ENCODE measurements at regions not wholly inside any gene's neighbourhood (a gene's known extent, or its start where the extent isn't known, plus 50 kb on each side); places are given as distances from the start of the nearest gene placed in this dataset.

- H3K4me3 ChIP-seq (ENCODE audit: low read depth, low read length) = no peak overlapping the region
- TF ChIP-seq CTCF (IDR thresholded peaks at IDR 0.05; ENCODE audit: low read depth, low read length, missing control alignments) = no peak
- no peak for DNase-seq (ENCODE audit: low read depth)
Measured at GRCh38 chr1:82391712-82392111, 591.0 kb downstream of the ADGRL2 start.

- no peak for DNase-seq (ENCODE audit: low read depth)
- TF ChIP-seq CTCF (IDR thresholded peaks at IDR 0.05; ENCODE audit: low read depth, low read length, missing control alignments) = no peak
- H3K4me3 ChIP-seq (ENCODE audit: low read depth, low read length) = no peak overlapping the region
Measured at GRCh38 chr1:82390627-82391026, 589.9 kb downstream of the ADGRL2 start.

GRCh38 chr1:82388679-82389078 lies 587.9 kb downstream of the ADGRL2 start:
- no peak for DNase-seq (ENCODE audit: low read depth)
- no peak for TF ChIP-seq CTCF (IDR thresholded peaks at IDR 0.05; ENCODE audit: low read depth, low read length, missing control alignments)
- no peak overlapping the region for H3K4me3 ChIP-seq (ENCODE audit: low read depth, low read length)

GRCh38 chr1:82387012-82387366 lies 586.3 kb downstream of the ADGRL2 start:
- H3K4me3 ChIP-seq (ENCODE audit: low read depth, low read length) = no peak overlapping the region
- no peak for TF ChIP-seq CTCF (IDR thresholded peaks at IDR 0.05; ENCODE audit: low read depth, low read length, missing control alignments)
- DNase-seq (ENCODE audit: low read depth) = no peak

- no peak for DNase-seq (ENCODE audit: low read depth)
- no peak for TF ChIP-seq CTCF (IDR thresholded peaks at IDR 0.05; ENCODE audit: low read depth, low read length, missing control alignments)
- no peak overlapping the region for H3K4me3 ChIP-seq (ENCODE audit: low read depth, low read length)
Measured at GRCh38 chr1:82386365-82387011, 585.8 kb downstream of the ADGRL2 start.

DNA sequence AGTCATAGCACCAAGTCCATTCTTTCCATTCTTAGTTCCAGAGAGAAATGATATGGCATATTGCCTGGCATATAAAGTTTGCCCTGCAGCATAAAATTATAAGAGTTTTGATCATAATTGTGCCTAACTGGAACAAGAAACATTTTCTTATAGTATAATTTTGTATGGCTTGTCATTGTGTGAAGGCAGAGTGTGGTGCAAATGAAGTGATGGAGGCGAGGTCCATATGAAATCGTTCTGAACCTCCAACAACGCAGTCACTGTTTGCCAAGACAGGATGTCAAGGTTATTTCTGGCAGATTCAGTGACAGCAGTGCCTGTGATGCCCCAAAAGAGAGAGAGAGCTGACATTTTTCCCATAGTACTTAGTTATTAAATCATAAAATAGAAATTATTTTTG lies 584.0 kb downstream of the ADGRL2 start:
- TF ChIP-seq CTCF (IDR thresholded peaks at IDR 0.05; ENCODE audit: low read depth, low read length, missing control alignments) = no peak
- H3K4me3 ChIP-seq (ENCODE audit: low read depth, low read length) = no peak overlapping the region

DNA sequence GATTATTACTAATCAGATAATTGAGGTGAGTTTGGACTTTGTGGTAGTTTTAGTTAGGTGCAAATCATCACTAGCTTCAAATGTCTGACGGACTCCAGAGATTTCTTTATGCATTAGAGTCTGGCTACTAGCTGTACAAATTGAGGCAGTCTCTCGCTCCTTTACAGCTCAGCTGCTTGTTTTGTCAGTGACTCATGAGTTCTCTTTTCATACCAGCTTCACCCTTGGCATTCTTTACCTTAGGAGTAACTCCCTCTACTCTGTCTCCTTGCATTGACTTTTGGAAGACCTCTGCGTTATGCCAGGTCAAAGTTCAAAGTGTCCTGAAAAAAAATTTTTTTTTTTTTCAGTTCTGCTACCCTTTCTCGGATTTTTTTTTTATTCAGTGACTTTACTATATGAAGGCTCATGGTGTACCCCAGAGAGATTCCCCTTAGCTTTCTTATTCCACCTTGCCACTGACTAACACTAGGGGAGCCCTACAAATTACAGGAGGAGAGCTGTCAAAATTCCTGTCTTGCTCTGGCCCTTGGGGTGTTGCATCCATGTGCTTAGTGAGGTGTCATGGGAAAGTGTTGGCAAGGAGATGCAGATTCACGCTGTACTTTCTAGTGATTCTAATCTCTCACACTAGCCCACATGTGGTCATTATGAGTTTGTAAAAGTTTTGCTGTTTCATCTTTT lies 576.6 kb downstream of the ADGRL2 start:
- DNase-seq (ENCODE audit: low read depth) = no peak
- H3K4me3 ChIP-seq (ENCODE audit: low read depth, low read length) = no peak overlapping the region
- TF ChIP-seq CTCF (IDR thresholded peaks at IDR 0.05; ENCODE audit: low read depth, low read length, missing control alignments) = no peak

More for the DNA sequence above, 584.0 kb downstream of the ADGRL2 start:
- no peak for DNase-seq (ENCODE audit: low read depth)

Measured in GM12864 (cell line).